Hepatocyte (in vitro differentiated cells): ENCODE measurements at regions not wholly inside any gene's neighbourhood (a gene's known extent, or its start where the extent isn't known, plus 50 kb on each side); places are given as distances from the start of the nearest gene placed in this dataset.

ENCODE experiments used
- DNase-seq: peaks from one replicate; pipeline ENCODE4 v3.0.0-alpha.2; 2016; ENCODE audit warnings: low spot score
- H2AFZ ChIP-seq: fragments of 200-600 bp; sonication (generic); 2 replicates; pipeline ENCODE4 v1.6.0; 2016; ENCODE audit warnings: antibody characterized with exemption, mild to moderate bottlenecking
- H3K27ac ChIP-seq: fragments of 200-600 bp; sonication (generic); 2 replicates; pipeline ENCODE4 v1.5.1; 2016; ENCODE audit warnings: mild to moderate bottlenecking
- H3K27me3 ChIP-seq: fragments of 200-600 bp; sonication (generic); 2 replicates; pipeline ENCODE4 v1.6.1; 2016
- H3K36me3 ChIP-seq: fragments of 200-600 bp; sonication (generic); replicated peaks from 2 replicates; pipeline ENCODE4 v1.5.1; 2016; ENCODE audit warnings: low read depth; ENCODE audit not compliant: insufficient read depth
- H3K4me1 ChIP-seq: fragments of 200-600 bp; sonication (generic); 2 replicates; pipeline ENCODE4 v1.5.1; 2016; ENCODE audit warnings: mild to moderate bottlenecking, moderate library complexity; ENCODE audit not compliant: insufficient read depth
- H3K4me2 ChIP-seq: fragments of 200-600 bp; sonication (generic); 2 replicates; pipeline ENCODE4 v1.6.0; 2016
- H3K4me3 ChIP-seq: fragments of 200-600 bp; sonication (generic); 2 replicates; pipeline ENCODE4 v1.5.1; 2016; ENCODE audit warnings: mild to moderate bottlenecking
- H3K79me2 ChIP-seq: fragments of 200-600 bp; sonication (generic); 2 replicates; pipeline ENCODE4 v1.6.0; 2017; ENCODE audit warnings: mild to moderate bottlenecking
- H3K9me2 ChIP-seq: fragments of 200-600 bp; sonication (generic); replicated peaks from 2 replicates; pipeline ENCODE4 v1.6.0; 2017; ENCODE audit warnings: mild to moderate bottlenecking; ENCODE audit not compliant: insufficient read depth
- H3K9me3 ChIP-seq: fragments of 200-600 bp; sonication (generic); 2 replicates; pipeline ENCODE4 v1.5.1; 2016; ENCODE audit warnings: low read depth, mild to moderate bottlenecking
- H4K20me1 ChIP-seq: fragments of 200-600 bp; sonication (generic); 2 replicates; pipeline ENCODE4 v1.6.0; 2016; ENCODE audit warnings: mild to moderate bottlenecking; ENCODE audit not compliant: insufficient read depth, poor library complexity, severe bottlenecking
- CTCF ChIP-seq: fragments of 200-600 bp; sonication (generic); IDR thresholded peaks from 2 replicates; pipeline ENCODE4 v1.5.1; 2016; ENCODE audit warnings: antibody characterized with exemption, mild to moderate bottlenecking; ENCODE audit not compliant: poor library complexity
- EZH2 ChIP-seq: fragments of 200-600 bp; sonication (generic); IDR thresholded peaks from 2 replicates; pipeline ENCODE4 v1.6.1; 2016; ENCODE audit warnings: antibody characterized with exemption, mild to moderate bottlenecking, borderline replicate concordance
- EZH2phosphoT487 ChIP-seq: fragments of 200-600 bp; sonication (generic); IDR thresholded peaks from one replicate; pipeline ENCODE4 v1.6.1; 2018; ENCODE audit warnings: antibody characterized with exemption, mild to moderate bottlenecking, low read depth, moderate library complexity; ENCODE audit not compliant: unreplicated experiment, severe bottlenecking
- WGBS: methylation state at CpG from one replicate; pipeline ENCODE4 v1.1.6; 2016; ENCODE audit warnings: low lambda C conversion rate; ENCODE audit errors: missing lambda C conversion rate; 5-methylcytosine and 5-hydroxymethylcytosine counted together

GRCh38 chr1:232274236-232274855, 355.6 kb downstream of the SIPA1L2 start:
- peak overlapping the region; percentile 79 for H3K27ac ChIP-seq
- no peaks in the 10 kb centered on the region for H3K27me3 ChIP-seq
- no peaks in the 10 kb centered on the region for H3K9me3 ChIP-seq
- H3K4me1 ChIP-seq, result peaks cover 17% of the 10 kb centered on the region
- peak overlapping the region; percentile 30 for H3K4me2 ChIP-seq
- H4K20me1 ChIP-seq, result no peaks in the 10 kb centered on the region
- H3K36me3 ChIP-seq, result no peaks in the 10 kb centered on the region
- TF ChIP-seq EZH2, result no peak
- no peak for TF ChIP-seq EZH2phosphoT487
- TF ChIP-seq CTCF, result no peak
- no peak overlapping the region for H2AFZ ChIP-seq
- H3K4me3 ChIP-seq, result no peak overlapping the region
- H3K79me2 ChIP-seq, result no peaks in the 10 kb centered on the region
- 59% methylated on average over 4 of the region's 4 CpGs for WGBS
- peak; percentile 48 for DNase-seq
- no peaks in the 10 kb centered on the region for H3K9me2 ChIP-seq

DNA sequence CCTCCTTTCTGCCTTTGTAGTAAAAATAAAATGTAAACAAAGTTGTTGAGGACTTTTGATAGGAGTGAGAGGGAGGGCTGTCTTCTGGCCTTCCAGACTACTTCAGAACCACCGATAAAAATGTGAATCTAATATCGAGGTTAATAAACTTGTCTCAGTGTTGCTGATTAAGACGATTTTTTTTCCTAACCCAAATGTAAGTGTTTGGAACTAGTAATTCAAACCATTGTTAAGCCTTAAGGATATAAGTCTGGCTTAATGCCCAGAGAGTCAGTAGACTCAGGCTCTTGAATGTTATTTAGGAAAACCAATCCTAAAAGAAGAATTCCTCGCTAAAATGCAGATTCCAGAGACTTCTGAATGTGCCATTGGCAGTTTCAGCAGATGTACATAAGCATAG, 356.9 kb downstream of the SIPA1L2 start:
- no peaks in the 10 kb centered on the region for H3K9me3 ChIP-seq
- no peak overlapping the region for H3K27ac ChIP-seq
- H3K4me1 ChIP-seq, result peaks cover 17% of the 10 kb centered on the region
- H2AFZ ChIP-seq, result no peak overlapping the region
- no peaks in the 10 kb centered on the region for H3K79me2 ChIP-seq
- no peaks in the 10 kb centered on the region for H3K9me2 ChIP-seq
- no peaks in the 10 kb centered on the region for H4K20me1 ChIP-seq
- no peaks in the 10 kb centered on the region for H3K27me3 ChIP-seq
- no peak overlapping the region for H3K4me2 ChIP-seq
- no peaks in the 10 kb centered on the region for H3K36me3 ChIP-seq
- WGBS, result 62% methylated on average over 4 of the region's 4 CpGs
- H3K4me3 ChIP-seq, result no peak overlapping the region
- DNase-seq, result no peak
- TF ChIP-seq EZH2 (no peak), CTCF (no peak), EZH2phosphoT487 (no peak)

DNA sequence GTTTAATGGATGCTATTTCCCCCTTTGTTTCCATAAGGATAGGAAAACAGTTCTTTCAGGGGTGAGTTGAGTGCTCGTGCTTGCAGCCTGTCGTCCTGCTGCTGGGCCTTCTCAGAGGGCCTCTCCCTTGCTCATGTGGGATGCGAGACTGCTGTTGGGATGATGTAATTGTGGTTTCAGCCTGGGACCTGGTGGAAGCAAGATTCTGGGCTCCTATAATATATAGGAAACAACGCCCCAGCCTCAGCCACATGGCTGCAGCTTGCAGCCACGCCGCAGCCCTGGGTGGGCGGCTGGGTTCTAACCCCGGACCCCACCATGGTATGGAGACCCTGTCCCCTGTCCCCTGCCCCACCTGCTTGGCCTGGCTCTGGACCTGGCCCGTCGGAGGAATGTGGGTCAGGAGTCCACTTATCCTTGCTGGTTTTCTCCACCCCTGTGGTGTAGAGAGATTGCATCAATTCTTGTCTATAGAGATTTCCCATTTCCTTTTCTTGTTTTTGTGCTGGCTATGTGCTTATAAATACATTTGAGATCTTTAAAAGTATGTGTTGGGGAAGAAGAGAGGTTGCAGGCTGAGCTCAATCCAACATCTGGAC, 357.8 kb downstream of the SIPA1L2 start:
- no peaks in the 10 kb centered on the region for H3K27me3 ChIP-seq
- no peak overlapping the region for H2AFZ ChIP-seq
- no peaks in the 10 kb centered on the region for H3K36me3 ChIP-seq
- H3K79me2 ChIP-seq, result no peaks in the 10 kb centered on the region
- peaks cover 17% of the 10 kb centered on the region for H3K4me1 ChIP-seq
- TF ChIP-seq EZH2phosphoT487 (no peak), CTCF (no peak), EZH2 (no peak)
- peak; percentile 27 for DNase-seq
- no peak overlapping the region for H3K27ac ChIP-seq
- WGBS, result 76% methylated on average over 8 of the region's 10 CpGs
- H3K9me3 ChIP-seq, result no peaks in the 10 kb centered on the region
- no peaks in the 10 kb centered on the region for H4K20me1 ChIP-seq
- no peaks in the 10 kb centered on the region for H3K9me2 ChIP-seq
- H3K4me3 ChIP-seq, result no peak overlapping the region
- H3K4me2 ChIP-seq, result no peak overlapping the region
